HG03045 (cell line): ENCODE measurements at regions not wholly inside any gene's neighbourhood (a gene's known extent, or its start where the extent isn't known, plus 50 kb on each side); places are given as distances from the start of the nearest gene placed in this dataset.

Source experiments
- ATAC-seq: cut with Tn5 transposase; IDR thresholded peaks from one replicate; pipeline ENCODE4 v1.9.1; 2021; ENCODE audit warnings: mild to moderate bottlenecking, moderate library complexity; ENCODE audit not compliant: unreplicated experiment

DNA sequence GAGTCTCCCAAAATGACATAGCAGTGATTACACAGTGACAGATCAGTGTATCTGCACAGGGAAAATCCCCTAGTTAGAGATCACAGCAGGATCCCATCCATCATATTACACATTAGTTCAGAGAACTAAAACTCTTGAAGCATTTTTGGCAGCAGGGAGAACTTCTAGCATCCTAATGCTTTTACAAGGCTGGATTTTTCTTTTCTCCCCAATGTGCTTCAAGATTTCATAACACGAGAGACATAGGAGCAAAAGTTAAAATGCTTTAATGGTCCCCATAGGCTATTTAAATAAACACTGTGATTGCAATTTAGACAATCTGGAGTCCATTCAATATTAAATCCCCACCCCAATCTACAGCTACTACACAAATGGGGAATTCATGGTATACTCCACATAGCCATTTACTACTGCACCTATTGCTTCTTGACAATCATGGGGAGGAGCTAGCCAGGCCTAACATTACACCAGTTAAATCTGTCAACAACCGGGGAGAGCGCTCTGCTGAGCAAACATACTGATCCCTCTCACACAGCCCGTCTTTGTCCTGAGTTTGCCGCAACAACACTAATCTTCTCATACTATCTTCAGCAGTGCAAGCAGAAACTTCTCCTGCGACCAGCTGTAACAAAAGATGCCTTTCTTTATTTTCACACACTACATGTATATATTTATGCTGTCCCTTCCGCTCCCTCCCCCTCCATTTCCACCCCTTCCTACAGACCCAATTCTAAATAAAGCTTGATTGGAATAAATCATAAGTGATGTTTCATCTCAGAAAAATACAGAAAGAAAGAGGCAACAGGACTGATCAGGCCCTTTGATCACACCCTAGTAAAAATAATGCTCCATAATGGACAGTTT is 120.3 kb upstream of the SOX5 start:
- ATAC-seq, result no peak

DNA sequence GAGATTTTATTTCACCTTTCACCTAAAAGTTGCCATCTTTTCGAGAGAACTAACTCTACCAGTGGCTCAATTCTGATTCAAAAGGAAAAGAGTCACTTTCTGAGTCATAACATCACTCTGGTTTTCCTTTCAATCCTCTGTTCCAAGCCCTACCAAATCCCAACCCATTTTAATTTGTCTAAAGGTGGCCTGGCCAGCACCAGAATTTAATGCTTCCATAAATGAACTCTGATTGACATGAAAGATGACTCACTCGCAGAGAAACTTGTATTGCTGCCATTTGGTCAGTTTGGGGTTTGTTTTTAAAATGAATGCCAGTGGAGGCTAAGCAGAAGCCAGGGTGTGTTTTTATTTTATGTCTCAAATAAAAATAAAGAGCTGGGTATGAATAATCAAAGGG is 117.4 kb upstream of the SOX5 start:
- ATAC-seq, result no peak

DNA sequence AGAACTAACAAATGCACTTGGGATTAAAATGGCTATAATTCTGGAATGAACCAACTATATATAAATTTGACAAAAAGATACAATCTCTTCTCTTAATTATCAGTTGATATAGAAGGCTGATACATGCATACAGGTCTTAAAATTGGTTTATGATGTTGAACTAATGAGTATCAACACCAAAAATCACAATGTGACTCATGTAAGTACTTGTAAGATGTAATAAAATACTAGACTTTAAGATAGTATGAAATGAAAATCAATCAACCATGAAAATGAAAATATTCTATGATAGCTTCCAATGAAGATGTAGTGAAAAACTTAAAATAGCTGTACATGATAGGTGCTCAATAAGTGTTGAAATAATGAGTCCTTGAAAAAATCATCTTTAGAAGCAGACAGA is 116.6 kb upstream of the SOX5 start:
- ATAC-seq, result no peak

DNA sequence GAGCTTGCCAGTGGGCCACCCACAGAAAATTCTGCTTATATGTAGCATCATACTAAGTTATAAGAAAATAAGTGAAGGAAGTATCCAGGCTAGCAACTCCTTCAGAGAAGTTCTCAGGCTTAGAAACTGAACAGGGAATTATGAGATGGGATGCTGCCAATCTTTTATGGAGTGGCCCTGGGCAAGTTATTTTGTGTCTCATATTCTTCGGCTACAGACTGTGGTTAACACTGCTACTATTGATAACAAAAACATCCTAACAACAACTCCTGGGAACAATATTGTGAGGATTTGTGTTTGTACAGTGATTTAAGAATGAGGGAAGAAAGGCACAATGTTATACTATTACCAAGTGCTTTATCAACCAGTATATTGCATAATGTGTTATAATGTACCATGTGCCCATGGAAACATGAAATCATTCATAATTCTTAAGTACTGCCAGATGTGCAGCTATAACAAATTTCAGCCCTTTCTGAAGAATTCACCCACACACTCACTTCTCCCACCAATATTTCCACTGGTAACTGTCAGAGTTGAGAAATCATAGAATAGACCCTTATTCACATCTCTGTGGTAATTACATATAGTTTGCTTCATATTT is 113.3 kb upstream of the SOX5 start:
- ATAC-seq, result no peak

DNA sequence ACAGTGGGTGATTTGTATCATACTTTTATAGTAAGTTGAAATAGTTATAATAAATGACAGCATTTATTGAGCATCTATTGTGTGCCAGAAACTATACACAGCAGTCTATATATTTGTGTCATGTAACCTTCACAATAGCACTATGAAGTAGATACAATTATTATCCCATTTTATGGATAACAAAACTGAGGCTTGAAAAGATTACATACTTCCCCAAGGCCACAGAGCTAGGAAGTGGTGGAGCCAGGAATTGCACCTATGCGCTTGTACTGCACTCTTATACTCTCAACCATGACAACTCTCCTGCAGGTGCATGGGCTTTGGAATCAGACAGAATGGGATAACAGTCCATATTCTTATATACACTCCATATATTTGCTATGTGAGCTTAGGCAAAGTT is 110.6 kb upstream of the SOX5 start:
- no peak for ATAC-seq

DNA sequence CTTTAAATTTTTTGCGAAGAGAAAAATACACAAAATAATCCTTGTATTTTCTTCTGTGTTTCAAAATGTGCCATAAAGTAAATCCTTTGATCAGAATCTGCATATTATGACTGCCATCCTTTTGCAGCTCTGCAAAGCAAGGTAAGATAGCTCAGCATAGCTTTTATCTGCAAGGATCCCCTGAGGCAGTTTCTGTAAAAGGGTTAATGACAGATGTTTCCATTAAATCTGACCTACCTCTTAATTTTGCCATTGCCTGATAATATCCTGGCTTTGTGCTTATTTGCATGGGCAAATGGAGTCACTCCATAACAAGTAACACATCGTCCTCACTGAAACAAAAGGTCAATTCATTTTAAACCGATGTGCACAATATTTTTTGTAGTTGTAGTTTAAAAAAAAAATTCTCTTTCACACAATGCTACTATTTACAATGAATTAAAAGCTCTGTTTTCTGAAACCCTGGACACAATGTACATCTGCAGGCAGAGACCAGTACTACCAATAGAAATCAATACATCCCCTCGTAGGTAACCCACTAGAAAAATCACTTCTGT is 108.5 kb upstream of the SOX5 start:
- ATAC-seq, result no peak

DNA sequence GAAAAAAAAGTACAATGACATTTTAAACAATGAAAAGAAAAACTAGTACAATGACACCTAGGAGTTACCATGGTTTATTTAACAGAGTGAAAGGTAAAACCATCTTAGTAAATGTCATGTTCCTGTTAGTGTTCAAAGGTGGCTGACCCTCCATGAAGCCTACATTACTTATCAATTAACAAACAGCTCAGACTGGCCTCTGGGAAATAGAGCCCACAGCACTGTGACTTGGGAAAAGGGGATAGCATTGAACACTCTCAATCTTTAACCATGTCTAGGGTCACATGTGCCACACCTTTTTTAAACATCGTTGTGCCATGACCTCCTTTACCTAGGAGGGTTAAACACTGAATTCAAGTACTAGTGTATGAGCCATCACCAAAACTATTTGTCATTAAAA is 106.3 kb upstream of the SOX5 start:
- ATAC-seq, result no peak

DNA sequence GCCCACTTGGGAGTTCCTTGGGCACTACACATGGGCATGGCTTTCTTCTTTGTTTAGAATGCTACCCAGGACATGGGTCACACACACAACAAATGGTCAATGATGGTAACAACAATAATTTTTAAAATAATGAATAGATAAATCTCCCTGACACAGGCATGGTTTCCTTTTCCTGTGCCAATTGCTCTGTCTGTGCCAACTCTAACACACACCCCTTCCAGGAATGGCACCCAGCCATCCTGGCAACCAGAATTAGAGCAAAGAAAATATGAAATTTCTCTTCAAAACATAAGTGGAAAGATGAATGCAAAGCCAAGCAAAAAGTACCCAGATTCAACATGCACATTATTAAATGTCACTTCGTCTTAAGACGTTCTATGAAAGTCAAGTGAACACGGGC is 104.9 kb upstream of the SOX5 start:
- no peak for ATAC-seq

DNA sequence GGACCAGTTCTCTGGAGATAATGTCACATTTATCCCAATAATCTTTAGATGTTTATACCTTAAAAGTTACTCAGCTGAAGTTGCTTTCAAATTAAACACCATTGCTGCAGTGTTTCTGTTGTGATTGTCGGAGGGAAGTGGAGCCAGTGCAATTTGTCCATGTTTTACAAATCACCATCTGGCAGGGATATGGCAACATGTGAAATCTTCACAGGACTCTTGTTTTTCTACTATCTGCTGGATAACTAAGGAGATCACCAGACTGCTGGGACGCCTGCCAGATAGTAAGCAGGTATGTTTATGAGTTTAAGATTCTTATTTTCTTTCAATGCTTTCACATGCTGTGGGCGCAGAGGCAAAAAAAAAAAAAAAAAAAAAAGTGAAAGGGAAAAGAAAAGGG is 100.3 kb upstream of the SOX5 start:
- no peak for ATAC-seq

DNA sequence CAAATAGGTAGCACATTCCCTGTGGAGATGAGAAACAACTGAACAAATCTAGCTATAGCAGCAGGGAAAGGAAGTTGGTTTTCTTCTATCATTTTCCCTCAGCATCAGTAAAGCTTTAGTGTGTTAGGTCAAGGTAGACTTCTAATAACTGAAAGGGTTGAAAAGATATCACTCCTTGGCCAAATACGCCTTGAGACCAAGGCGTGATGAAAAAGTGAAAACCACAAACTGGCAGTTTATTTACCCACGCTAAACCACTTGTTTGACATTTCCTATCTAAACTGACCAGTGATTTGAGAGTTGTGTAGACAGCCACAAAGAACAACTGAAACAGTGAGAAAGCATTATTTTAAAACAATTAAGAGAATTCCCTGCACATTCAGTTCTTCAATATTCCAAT is 99.6 kb upstream of the SOX5 start:
- no peak for ATAC-seq

DNA sequence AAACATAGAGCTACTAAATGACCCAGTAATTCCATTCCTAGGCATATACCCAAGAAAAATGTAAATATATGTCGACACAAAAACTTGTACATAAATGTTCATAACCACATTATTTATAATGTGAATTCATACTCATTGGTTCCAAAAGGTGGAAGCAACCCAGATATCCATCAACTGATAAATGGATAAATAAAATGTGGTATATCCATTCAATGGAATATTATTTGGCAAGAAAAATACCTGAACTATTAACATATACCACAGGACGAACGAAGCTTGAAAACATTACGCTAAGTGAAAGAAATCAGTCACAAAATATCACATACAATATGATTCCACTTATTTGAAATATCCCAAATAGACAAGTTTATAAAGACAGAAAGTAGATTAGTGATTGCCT is 99.0 kb upstream of the SOX5 start:
- ATAC-seq, result no peak

DNA sequence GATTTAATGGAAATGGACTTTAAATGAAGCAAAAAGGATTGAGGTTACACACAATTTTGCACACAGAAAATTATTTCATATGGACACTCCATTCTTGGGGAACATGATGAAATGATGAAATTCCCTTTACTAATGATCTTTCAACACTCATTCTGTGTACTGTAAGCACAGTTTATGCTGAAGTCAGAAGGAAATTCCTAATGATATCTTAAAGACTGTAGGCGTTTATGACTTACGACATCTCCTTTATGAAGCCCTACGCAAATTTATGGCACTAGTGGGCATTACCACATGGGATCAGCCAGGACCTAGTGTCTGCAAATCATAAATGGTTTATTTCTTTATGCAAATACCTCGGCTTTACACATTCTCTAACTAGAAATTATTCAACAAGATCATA is 97.9 kb upstream of the SOX5 start:
- no peak for ATAC-seq

DNA sequence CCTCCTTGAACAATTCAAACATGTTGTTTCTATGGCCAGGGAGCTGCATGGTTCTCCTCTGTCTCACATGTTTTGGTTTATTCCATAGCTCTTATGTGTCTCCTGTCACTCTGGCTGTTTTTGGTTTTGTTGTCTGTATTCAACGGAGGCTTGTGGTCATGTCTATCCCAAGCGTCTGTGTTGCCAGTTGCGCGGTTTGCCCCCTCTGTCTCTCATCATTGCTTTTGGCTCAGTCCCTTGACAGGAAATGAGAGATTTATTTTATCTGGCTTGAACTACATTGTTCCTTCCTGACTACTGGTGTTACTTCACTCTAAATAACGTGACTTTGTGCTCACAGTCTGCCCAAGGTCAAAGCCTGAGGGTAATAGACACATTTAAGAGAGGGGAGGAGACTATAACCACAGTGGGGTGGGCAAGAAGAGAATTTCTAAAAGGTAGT is 96.4 kb upstream of the SOX5 start:
- ATAC-seq, result no peak

DNA sequence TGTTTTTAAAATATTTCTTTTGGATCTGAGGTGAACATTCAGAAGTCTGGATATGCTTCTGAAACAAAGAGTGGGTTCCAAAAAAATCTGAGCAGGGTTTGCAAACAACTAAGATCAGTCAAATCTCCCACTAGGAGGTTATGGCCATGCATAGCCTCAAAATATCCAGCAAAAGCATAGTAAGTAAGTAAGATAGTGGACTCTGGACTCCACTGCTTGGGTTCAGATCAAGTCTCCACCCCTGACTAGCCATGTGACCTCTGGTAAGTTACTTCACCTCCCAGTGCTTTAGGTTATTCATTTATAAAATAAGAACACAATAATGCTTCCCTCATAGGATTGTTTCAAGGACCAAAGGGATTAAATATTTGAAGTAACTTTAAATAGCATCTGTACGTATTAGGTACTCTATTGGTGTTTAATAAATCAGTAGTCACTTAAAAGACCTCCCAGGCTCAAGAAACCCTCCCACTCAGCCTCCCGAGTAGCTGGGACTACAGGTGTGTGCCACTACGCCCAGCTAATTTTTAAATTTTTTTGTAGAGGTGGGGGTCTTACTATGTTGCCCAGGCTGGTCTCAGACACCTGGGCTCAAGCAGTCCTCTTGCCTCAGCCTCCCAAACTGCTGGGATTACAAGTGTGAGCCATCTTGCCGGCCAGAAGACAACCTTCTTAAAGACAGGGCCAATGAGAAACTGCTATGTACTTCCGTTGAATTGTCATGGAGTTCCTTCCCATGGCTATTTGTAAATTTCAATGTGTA is 95.7 kb upstream of the SOX5 start:
- no peak for ATAC-seq

DNA sequence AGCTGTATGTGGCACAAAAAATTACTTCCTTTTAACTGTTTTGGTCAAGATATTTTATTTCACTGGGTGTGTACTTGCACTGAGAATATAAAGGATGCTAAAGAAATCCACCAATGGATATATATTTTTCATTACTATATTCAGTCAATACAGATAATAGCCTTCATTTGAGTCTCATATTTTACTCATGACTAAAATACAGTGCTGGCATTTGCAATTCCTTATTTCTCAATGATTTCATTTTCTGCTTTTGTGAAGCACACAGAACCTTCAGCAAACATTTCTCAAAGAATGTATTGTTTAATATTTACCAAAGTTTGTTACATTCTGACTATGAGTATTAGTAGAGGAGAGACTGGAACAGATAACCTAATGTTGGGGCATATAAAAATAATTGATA is 93.2 kb upstream of the SOX5 start:
- ATAC-seq, result no peak

DNA sequence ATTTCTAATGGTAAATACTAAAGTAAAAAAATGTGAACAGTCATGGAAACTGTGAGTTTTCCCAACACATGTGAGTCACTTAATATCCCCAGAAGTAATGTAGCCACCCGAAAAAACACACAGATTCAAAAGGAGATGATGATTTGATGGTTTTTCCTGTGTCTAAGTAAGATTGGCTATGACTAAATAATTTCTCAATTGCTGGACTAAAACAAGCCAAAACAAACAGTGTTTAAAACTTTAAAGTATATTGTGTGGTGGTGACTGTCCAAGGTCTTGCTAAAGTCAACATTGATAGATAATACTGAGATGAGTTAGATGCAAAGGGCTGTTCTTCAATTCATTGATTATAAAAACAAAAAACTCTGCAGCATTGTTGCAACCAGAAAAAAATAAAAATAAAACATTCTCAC is 89.6 kb upstream of the SOX5 start:
- no peak for ATAC-seq

DNA sequence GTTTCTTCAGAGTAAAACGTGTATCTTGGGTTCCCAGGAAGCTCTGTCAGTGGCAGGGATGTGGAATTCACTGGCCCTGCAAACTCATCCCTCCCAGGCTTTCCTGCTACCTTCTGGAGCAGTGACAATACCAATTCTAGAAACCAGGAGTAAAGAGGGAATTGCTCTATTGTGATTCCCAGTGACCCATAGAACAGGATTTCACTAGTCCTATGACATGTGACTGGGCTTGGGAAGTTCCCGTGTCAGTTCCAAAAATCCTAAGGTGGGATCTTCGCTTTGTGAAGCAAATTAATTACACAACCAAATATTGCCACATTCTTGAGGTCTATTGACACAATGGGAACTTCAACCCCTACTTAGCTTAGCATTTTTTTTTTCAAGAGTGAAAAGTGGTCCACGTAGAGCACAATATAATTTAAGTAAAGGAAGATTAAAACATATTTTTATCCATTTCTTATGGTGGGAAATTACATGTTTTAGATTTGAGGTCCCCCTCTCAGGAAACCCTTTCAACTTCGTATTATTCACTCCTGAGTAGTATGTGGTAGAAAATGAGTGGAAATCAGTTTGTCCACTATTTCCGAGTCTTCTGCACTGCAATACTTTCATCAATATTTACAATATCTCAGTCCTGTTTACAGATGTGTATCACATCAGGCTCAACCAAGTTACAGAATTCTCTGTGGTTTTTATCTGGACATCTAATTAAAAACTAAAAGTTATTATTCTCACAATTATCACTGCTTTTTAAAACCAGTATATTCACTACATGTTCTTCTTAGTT is 88.9 kb upstream of the SOX5 start:
- no peak for ATAC-seq

DNA sequence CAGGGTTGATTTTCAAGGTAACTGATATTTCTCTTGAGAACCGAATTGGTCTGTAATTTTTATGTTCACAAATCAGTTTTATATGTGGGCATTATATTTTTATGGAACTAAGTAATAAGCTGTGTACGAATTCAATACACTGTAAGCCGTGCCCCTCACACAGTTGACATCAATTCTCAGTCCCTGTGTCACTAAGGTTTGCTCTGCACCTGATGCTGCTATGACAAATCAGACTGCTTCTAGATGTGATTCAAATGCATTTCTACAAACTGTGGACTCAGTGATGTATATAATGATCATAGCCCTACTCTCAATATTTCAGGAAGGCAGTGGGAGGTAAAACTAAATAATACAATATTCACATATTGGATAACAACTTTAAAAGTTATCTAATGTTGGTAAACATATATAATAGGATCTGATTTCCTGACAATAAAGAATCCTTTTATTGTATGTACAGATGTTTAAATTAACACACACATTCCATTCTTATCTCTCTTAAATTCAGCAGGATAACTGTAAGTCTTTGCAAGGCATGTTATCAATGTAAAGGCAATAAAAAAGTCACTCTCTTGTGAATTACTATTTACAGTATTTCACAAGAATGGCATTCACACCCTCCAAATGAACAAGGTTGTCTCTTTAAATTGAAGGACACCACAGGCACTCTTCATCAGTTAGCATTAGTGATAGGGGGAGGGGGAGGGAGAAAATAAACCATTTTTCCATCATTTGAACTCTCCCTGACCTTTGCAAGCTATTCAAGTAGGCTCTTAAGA is 87.2 kb upstream of the SOX5 start:
- no peak for ATAC-seq

DNA sequence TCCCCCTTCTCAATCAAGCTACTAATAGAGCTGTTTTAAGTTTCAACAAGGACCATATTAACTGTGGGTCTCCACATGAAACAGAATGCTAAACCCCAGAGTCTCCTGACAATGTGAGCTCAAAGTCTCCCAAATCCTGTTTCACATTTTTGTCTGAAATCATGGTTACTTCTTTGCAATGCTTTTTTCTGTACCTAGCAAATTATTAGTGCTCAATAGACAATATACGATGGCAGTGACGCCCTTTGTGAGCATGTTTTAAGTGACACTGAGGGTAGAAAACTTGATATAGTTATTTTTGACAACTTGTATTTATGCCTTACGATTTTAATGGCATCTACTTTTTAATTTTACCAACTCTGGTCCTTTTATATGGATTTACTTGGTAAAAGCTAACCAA is 85.4 kb upstream of the SOX5 start:
- ATAC-seq, result no peak

DNA sequence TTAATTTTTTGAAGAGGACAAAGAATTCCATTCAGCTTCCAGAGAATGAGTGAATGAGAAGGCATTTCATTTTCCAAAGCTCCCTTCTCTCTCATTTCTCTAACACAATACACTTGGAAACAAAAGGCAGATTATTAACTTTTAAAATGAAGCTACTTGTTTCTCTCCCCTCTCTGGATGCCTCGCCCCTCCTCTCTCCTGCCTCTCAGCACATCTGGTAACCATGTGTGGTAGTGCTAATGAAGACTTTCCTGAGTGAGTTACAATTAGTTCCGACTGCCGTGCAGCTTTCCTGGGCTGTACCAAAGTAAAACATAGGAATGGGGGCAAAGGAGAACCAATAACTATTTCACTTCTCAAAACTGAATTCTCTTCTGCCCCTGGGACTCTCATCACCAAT is 84.7 kb upstream of the SOX5 start:
- ATAC-seq, result no peak
